Mucosa of descending colon (tissue), 3 donors: ENCODE measurements at regions not wholly inside any gene's neighbourhood (a gene's known extent, or its start where the extent isn't known, plus 50 kb on each side); places are given as distances from the start of the nearest gene placed in this dataset.

Experiments
- ATAC-seq: fragments of 200-7000 bp; cut with Tn5 transposase; one replicate; pipeline ENCODE4 v1.9.1; 2020; ENCODE audit warnings: mild to moderate bottlenecking, moderate library complexity
- DNase-seq, 3 donors: peaks; one replicate each; pipeline ENCODE4 v3.0.0-alpha.2; 2020
- H3K36me3 ChIP-seq: fragments of 200-600 bp; one replicate; pipeline ENCODE4 v1.8.0; 2021; ENCODE audit warnings: low read depth, mild to moderate bottlenecking
- H3K4me1 ChIP-seq: fragments of 200-600 bp; one replicate; pipeline ENCODE4 v1.8.0; 2021; ENCODE audit warnings: low read depth, mild to moderate bottlenecking
- H3K4me3 ChIP-seq: fragments of 200-600 bp; one replicate; pipeline ENCODE4 v1.8.0; 2021; ENCODE audit warnings: mild to moderate bottlenecking
- H3K9me3 ChIP-seq: fragments of 200-600 bp; one replicate; pipeline ENCODE4 v1.8.0; 2021; ENCODE audit warnings: mild to moderate bottlenecking
- CTCF ChIP-seq: fragments of 200-600 bp; IDR thresholded peaks from one replicate; pipeline ENCODE4 v1.8.0; 2022; ENCODE audit warnings: antibody characterized with exemption, mild to moderate bottlenecking
- intact Hi-C, 2 donors: fragments of 100-400 bp; cut with DNase I in 1 of 2; cut with micrococcal nuclease in 1 of 2; formaldehyde crosslinking; loops; one replicate each; pipeline versions ENCODE4 v1.11.0 to v1.11.1; 2022; cut with DNase I, micrococcal nuclease
- donor health status: DM: no; HTN: no; CAD: no; lungs with moderate emphysema.
- donor health status: DM: no; HTN: no; CAD: no.
- donor health status: DM: no; HTN: yes; CAD: no.

GRCh38 chr6:1251198-1252155 lies 60.4 kb upstream of the FOXQ1 start:
- ATAC-seq (peak; percentile 71), DNase-seq (peak in 1 of 3 donors; percentile 17)
- no peak for TF ChIP-seq CTCF
- Histone ChIP-seq H3K4me3 (no peak overlapping the region), H3K9me3 (no peaks in the 10 kb centered on the region), H3K36me3 (no peaks in the 10 kb centered on the region), H3K4me1 (peaks cover 7% of the 10 kb centered on the region)
- intact Hi-C loops: no loop called here

- DNase-seq (no peak), ATAC-seq (peak; percentile 63)
- Histone ChIP-seq H3K4me1 (peaks cover 7% of the 10 kb centered on the region), H3K36me3 (no peaks in the 10 kb centered on the region), H3K9me3 (no peaks in the 10 kb centered on the region), H3K4me3 (no peak overlapping the region)
- TF ChIP-seq CTCF: no peak
- intact Hi-C loops: no loop called here
These were observed 61.3 kb upstream of the FOXQ1 start for GRCh38 chr6:1250489-1251197.

- Histone ChIP-seq H3K36me3 (no peaks in the 10 kb centered on the region), H3K4me3 (no peak overlapping the region), H3K4me1 (peaks cover 7% of the 10 kb centered on the region), H3K9me3 (no peaks in the 10 kb centered on the region)
- no peak for DNase-seq
- no peak for TF ChIP-seq CTCF
- no peak for ATAC-seq
- intact Hi-C loops: no loop called here
These were observed 64.0 kb upstream of the FOXQ1 start for GRCh38 chr6:1247894-1248293.

GRCh38 chr6:1247056-1247455 lies 64.8 kb upstream of the FOXQ1 start:
- Histone ChIP-seq H3K4me3 (no peak overlapping the region), H3K9me3 (no peaks in the 10 kb centered on the region), H3K36me3 (no peaks in the 10 kb centered on the region), H3K4me1 (peaks cover 7% of the 10 kb centered on the region)
- no peak for TF ChIP-seq CTCF
- intact Hi-C loops: no loop called here
- ATAC-seq (no peak), DNase-seq (no peak)

- Histone ChIP-seq H3K36me3 (no peaks in the 10 kb centered on the region), H3K4me1 (no peaks in the 10 kb centered on the region), H3K9me3 (no peaks in the 10 kb centered on the region), H3K4me3 (no peak overlapping the region)
- no peak for TF ChIP-seq CTCF
- ATAC-seq: no peak
- intact Hi-C loops: no loop called here
- DNase-seq: no peak
These were observed 67.0 kb upstream of the FOXQ1 start for GRCh38 chr6:1244941-1245340.
